AG08395 (cell line): ENCODE measurements at regions not wholly inside any gene's neighbourhood (a gene's known extent, or its start where the extent isn't known, plus 50 kb on each side); places are given as distances from the start of the nearest gene placed in this dataset.
"Not testable (repeated sequence)": the region's sequence is repeated elsewhere in the genome, so short reads cannot be mapped to it uniquely, and the experiment has no call there.

Experiments used
- DNase-seq: peaks from one replicate; pipeline ENCODE4 v3.0.0; 2012; ENCODE audit warnings: mixed read lengths, low spot score

DNA sequence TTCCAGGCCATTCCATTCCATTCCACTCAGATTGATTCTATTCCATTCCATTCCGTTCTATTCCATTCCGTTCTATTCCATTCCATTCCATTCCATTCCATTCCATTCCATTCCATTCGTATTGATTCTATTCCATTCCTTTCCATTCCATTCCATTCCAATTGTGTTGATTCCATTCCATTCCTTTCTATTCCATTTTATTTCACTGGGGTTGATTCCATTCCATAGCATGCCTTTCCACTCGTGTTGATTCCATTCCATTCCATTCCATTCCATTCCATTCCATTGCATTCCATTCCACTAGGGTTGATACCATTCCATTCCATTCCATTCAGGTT is 1142.3 kb downstream of the RPIA start:
- no peak for DNase-seq

DNA sequence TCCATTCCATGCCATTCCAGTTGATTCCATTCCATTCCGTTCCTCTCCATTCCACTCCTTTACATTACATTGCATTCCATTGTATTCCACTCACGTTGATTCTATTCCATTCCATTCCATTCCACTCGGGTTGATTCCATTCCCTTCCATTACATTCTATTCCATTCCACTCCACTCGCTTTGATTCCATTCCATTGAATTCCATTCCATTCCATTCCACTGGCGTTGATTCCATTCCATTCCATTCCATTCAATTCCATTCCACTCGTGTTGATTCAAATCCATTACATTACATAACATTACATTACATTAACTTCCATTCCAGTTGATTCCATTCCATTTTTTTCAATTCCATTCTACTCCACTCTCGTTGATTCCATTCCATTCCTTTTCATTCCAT is 1142.8 kb downstream of the RPIA start:
- DNase-seq: no peak

DNA sequence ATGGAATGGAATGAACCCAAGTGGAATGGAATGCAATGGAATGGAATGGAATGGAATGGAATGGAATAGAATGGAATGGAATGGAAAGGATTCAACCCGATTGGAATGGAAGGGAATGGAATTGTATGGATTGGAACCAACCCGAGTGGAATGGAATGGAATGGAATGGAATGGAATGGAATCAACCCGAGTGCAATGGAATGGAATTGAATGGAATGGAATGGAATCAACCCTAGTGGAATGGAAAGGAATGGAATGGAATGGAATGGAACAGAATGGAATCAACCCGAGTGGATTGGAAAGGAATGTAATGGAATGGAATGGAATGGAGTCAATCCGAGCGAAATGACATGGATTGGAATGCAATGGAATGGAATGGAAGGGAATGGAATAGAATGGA is 1144.9 kb downstream of the RPIA start:
- DNase-seq: not testable (repeated sequence)

DNA sequence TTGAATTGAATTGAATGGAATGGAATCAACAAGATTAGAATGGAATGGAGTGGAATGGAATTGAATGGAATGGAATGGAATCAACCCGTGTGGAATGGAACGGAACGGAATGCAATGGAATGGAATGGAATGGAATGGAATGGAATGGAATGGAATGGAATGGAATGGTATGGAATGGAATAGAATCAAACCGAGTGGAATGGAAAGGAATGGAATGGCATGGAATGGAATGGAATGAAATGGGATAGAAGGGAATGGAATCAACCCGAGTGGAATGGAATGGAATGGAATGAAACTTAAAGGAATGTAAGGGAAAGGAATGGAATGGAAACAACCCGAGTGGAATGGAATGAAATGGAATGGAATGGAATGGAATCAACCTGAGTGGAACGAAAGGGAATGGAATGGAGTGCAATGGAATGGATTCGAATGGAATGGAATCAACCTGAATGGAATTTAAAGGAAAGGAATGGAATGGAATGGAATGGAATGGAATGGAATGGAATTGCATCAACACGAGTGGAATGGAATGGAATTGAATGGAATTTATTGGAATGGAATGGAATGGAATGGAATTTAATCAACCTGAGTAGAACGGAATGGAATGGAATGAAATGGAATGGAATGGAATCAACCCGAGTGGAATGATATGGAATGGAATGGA is 1146.6 kb downstream of the RPIA start:
- DNase-seq: no peak

DNA sequence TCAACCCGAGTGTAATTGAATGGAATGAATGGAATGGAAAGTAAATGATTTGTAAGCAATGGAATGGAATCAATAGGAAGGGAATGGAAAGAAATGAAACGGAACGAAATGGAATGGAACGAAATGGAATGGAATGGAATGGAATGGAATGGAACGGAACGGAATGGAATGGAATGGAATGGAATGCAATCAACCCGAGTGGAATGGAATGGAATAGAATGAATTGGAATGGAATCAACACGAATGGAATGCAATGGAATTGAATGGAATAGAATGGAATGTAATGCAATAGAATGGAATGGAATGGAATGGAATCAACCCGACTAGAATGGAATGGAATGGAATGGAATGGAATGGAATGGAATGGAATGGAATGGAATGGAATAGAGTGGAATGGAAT is 1148.7 kb downstream of the RPIA start:
- not testable (repeated sequence) for DNase-seq

DNA sequence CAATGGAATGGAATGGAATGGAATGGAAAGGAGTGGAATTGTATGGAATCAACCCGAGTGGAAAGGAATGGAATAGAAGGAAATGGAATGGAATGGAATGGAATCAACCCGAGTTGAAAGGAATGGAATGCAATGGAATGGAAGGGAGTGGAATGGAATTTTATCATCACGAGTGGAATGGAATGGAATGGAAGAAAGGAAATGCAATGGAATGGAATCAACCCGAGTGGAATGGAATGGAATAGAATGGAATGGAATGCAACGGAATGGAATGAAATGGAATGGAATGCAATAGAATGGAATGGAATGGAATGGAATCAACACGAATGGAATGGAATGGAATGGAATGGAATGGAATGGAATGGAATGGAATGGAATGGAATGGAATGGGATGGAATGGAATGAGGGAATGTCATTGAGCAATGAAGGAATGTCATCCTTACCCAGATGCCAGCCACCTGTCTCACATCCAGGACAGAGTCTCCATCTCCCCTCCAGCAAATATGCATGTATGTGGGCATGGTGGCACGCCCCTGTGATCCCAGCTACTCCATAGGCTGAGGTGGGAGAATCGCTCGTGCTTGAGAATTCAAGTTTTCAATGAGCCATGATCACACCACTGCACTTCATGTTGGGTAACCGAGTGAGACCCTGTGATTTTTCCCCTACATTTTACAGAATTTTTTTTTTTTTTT is 1149.5 kb downstream of the RPIA start:
- not testable (repeated sequence) for DNase-seq

DNA sequence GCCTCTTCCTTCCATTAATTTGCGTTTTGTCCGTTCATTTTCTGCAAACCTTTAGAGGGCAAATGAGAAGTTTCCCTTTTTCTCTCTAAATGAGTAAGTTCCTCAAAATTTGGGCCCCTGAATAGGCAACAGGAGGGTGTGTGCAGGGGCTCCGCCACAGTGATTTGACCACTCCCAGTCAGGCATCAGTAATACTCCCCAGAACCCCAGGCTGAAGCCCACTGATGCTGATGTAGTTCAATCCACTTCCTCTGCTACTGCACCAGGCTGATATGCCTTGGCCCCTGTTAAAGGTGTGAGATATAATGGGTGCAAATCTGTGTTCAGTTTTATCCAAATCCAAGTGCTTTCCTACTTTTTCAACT is 1150.0 kb downstream of the RPIA start:
- DNase-seq: no peak

DNA sequence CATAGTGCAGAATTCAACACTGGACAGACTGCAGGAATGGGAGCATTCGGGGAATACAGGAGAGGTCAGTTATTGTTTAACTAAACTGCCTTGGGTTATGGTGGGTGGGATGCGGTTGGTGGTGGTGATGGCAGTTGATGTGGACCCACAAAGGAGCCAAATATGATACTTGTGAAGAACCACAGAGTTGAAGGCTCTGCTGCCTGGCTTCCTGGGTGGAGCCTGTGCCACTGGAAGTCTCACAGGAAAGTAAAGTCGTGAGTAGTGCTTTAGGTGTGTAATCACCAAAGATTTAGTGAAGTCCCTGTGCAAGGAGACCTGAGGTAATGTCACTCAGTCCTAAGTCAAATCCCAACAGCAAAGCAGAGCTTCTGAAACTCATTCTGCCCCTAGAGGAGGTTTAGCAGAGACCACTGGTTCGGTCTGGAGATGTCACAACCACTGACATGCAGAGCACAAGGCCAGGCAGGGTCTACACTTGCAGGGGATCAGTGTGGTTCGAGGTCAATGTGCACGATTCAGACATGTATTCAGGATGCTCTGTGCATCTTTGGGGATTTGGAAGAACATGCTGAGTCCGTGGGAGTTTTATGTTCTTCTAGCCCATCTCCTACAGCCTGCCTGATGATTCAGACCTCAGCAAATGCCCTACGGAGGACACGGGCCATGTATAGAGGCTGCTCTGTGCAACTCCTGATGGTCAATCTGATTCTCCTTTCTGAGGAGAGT is 1150.9 kb downstream of the RPIA start:
- no peak for DNase-seq

DNA sequence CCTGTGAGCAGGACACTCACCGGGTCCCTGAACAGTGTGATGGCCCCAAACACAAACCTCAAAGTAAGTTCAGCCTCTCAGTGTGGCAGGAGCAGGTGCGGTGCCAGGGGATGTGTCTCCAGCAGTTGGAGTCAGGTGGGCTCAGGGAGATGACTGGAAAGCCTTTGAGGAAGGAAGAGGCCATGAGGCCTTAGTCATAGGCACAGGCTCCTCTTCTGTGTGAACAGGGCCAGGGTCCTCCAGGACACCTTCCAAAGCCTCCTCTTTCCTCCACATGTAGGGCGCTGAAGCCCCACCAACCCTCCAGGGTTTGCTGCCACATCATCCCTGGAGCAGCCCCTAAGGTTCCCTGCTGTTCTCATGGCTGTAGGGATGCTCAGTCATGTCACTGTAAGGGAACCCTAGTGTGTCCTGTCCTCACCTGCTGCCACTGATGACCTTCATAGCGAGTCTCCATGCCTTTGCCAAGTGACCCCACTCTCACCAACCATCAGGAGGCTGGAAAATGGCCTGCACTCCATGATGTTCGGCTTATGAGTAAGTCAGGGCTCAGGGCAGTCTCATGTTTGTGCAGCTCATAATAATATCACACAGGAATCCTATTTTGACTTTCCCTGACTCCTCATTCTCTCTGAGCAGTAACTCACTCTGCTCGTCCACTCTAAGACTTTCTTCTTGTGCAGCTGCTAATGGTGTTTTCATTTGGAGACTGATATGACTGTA is 1152.9 kb downstream of the RPIA start:
- DNase-seq: no peak

DNA sequence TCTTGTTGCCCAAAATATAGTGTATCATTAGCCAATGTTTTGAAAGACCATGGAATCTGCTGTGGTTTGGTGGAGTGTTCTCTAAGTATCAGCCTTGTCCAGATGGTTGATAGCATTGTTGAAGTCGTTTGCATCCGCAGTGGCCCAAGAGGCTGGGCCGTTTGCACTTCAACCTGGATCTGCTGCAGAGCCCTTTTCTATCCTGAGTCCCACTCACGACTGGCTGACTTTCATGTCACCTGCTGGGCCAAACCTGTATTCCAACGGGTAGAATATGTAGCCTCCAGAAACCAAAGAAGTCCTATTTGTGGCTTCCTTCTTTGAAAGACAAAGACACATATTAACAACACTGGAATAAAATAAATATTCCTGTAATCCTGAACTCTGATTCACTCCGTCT is 1154.1 kb downstream of the RPIA start:
- DNase-seq: no peak

DNA sequence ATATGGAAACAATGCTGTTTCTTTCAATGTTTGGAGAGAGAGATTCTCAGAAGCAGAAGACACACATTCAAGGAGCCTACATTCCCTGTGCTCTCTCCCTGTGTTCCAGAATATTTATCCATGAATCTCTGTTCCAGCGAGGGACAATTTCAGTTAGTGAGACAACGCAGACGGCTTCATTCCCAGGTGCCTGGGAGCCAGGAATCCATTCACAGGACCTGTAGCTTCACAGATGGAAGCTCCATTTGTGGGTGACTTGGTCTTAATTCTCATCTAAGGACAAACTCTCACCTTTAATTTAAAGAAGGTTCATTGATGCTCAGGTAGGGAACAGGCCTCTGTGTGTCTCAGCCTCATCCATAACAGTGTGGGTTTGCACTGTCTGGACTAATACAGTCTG is 1156.6 kb downstream of the RPIA start:
- DNase-seq: peak; percentile 1

DNA sequence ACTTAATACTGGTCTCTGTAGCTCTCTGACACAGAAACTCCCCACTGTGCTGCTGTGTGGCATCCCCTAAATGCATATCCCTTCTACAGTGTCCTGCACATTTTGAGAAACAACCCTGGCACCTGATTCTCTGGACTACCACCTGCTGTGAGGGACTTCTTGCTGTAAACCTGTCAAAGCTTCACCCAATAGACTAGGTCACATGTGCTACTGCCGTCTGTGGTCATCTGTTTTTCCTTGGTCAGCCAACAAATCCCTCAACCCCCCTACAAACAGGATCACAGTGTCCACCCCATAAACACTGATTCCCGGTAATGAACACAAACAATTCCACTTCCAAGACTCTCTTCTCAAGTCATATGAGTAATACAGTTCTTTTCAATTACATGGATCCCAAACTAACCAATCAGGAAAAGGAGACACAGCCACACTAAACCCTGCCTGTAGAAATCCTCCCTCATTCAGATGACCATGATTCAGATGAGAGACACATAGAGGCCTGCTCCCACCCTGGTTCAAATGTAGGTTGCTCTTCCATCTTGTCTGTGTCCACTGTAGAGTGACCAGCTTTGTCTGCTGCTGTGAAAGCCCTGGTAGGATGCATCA is 1157.4 kb downstream of the RPIA start:
- peak; percentile 1 for DNase-seq

DNA sequence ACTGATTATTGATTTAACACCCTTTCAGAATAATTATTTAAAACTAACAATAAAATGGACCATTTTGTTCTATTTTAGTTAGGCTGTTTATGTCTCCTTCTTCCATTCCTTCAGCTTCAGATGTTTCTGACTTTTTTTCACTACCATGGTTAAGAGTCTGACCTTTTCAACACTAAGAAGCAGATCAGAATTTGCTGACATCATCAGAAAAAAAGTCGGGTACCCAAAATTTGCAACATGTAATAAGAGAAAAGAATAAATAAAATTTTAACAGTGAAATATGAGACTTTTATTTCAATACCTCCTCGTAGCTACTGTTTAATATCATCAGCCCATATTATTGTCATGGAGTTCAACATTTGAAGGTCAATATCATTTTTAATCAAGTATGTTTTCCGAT is 1158.3 kb downstream of the RPIA start:
- no peak for DNase-seq

DNA sequence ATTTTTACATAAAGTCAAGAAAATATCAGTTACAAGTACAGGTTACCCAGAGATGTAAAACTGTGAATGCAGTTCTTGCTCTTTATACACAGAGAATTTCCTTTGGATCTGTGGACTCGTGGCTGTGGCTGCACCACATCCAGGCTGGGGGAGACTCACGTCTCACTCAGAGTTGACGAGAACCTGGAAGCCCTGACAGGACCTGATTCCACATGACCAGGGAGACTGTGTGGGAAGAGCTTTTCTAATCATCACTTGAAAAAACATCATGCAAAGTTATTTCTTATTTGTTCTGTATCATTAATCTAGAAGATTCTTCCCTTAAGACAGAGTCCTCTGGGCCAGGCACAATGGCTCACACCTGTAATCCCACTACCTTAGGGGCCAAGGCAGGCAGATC is 1159.0 kb downstream of the RPIA start:
- DNase-seq: peak; percentile 1

DNA sequence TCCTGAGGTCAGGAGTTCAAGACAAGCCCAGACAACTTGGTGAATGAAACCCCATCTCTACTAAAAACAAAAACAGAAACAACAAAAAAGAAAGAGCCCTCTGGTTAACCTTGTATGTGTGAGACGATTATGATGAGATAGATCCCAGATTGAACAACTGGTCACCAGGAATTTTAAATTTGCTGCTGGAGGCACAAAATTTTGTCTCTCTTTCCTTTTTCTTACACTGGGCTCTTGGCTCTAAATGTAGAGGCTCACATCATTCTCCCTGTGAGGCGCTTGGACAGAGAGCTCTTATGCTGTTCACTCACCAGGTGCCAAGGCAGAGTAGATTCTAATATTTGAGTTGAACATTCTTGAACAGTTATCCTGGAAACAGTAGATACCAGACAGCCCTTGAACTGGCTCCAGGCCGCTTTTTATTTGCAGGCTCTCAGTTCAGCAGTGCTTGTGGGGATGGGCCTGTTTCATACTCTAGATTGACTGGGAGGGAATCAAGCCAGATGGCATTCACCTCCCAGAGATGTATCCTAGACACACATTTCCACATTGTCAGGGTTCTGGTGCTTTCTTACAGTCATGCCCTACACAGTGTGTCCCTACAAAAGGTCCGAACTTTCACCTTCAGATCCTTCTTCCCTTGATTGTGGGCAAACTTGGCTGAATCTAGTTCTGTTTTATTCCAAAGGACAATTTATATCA is 1159.6 kb downstream of the RPIA start:
- DNase-seq: no peak

DNA sequence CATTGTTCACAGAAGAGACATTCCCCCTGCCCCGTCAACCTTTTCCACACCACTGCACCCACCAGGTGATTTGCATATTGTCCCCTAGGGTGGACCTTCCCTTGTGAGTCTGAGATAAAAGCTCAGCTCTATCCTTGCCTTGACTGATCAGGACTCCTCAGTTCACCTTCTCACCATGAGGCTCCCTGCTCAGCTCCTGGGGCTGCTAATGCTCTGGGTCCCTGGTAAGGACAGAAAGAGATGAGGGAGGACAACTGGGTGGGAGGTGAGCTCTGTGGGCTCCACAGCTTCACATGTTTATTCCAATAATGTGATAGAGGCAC is 1160.1 kb downstream of the RPIA start:
- DNase-seq: no peak

DNA sequence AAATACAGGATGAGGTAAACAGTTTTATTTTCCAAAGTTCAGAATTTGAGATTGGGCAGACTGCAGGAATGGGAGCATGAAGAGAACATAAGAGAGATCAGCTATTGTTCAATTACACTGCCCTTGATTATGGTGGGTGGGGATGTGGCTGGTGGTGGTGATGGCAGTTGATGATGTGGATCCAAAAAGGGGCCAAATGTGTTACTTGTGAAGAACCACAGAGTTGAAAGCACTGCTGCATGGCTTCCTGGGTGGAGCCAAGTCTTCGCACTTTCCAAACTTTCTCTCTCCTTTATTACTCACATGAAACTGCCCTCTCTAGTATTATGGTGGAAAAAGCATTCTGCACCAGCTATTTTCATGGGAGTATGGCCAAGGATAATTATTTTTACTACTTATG is 1162.0 kb downstream of the RPIA start:
- not testable (repeated sequence) for DNase-seq

DNA sequence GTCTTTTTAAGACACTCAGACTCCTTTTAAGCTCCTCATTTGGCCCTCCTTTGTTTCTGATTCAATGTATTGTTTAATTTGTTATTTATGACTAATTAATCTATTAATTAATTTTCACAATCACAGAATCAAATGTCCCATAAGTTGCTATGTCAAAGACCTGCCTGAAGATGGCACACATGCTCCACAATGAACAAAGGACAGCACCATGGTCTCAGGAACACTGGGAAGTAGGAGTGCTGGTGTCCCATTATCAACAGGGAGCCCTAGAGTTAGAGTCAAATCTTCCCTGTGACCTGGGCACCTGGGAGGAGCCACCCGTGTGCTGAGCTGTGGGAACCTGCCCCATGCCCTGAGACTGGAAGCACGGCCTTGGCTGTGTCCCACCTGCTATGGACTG is 1164.3 kb downstream of the RPIA start:
- DNase-seq: not testable (repeated sequence)

DNA sequence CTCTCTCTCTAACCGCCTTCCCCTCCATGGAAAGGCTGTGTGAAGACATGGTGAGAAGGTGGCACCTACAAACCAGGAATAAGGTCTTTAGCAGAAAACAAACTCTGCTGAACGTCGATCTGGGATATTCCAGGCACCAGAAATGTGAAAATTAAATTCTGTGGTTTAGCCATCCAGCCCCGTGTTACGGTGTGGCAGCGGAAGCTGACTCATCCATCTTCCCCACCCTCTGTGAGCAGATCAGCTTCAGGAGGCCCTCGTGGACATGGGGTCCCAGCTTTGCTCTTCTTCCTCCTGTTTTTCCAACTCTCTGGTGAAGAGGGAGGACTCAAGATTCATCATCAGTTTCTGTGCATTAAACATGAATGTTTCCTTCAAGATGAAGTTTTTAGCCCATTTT is 1164.8 kb downstream of the RPIA start:
- not testable (repeated sequence) for DNase-seq

DNA sequence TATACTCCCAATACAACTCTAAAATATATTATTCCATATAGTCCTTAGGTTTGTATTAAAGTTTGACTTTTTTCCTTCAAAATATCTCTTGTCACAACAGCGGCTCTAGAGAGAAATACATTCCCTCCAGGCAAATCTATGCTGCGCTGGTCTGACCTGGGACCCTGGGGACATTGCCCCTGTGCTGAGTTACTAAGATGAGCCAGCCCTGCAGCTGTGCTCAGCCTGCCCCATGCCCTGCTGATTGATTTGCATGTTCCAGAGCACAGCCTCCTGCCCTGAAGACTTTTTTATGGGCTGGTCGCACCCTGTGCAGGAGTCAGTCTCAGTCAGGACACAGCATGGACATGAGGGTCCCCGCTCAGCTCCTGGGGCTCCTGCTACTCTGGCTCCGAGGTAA is 1170.7 kb downstream of the RPIA start:
- not testable (repeated sequence) for DNase-seq

DNA sequence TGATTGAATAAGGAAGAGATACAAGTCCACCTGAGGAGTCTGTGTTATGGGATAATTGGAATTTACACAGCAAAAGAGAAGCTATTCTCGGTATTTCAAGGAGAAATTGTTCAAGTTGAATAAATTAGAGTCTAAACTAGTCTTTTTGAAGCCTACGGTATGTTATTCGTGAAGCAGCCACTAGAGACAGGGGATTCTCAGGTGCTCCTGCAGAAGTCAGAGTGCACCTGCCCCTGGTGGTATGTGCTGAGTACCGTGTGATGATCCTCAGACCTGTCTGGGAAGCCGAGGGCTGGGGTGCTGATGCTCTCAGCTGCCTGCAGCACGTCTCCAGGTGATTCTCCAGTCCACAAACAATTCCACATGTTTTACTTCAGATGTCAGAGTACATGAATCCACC is 1171.7 kb downstream of the RPIA start:
- not testable (repeated sequence) for DNase-seq
